Heart right ventricle (tissue), 16 donors: ENCODE measurements at regions not wholly inside any gene's neighbourhood (a gene's known extent, or its start where the extent isn't known, plus 50 kb on each side); places are given as distances from the start of the nearest gene placed in this dataset.

Source experiments
- ATAC-seq, 8 donors: fragments of 200-7000 bp; cut with Tn5 transposase; one replicate each; pipeline ENCODE4 v1.9.1; 2020; ENCODE audit warnings: mild to moderate bottlenecking in 8 of 8, moderate library complexity in 8 of 8, moderate number of reproducible peaks in 1 of 8
- DNase-seq, 2 donors: peaks; one replicate each; pipeline ENCODE4 v3.0.0-alpha.2; 2020
- H3K27ac ChIP-seq, 10 donors: fragments of 200-600 bp; sonication (generic) in 2 of 10; one replicate each; pipeline versions ENCODE4 v1.5.0 to v1.8.0; 2020 to 2022; ENCODE audit warnings: mild to moderate bottlenecking in 3 of 10
- H3K27me3 ChIP-seq, 7 donors: fragments of 200-600 bp; one replicate each; pipeline ENCODE4 v1.8.0; 2021 to 2022; ENCODE audit warnings: mild to moderate bottlenecking in 2 of 7
- H3K36me3 ChIP-seq, 9 donors: fragments of 200-600 bp; sonication (generic) in 1 of 9; one replicate each; pipeline versions ENCODE4 v1.5.0 to v1.8.0; 2020 to 2022; ENCODE audit warnings: mild to moderate bottlenecking in 2 of 9
- H3K4me1 ChIP-seq, 9 donors: fragments of 200-600 bp; sonication (generic) in 1 of 9; one replicate each; pipeline versions ENCODE4 v1.5.0 to v1.8.0; 2020 to 2022; ENCODE audit warnings: mild to moderate bottlenecking in 4 of 9
- H3K4me3 ChIP-seq, 10 donors: fragments of 200-600 bp; sonication (generic) in 2 of 10; one replicate each; pipeline versions ENCODE4 v1.5.0 to v1.8.0; 2020 to 2022; ENCODE audit warnings: mild to moderate bottlenecking in 7 of 10, moderate library complexity in 2 of 10
- H3K9me3 ChIP-seq, 11 donors: fragments of 200-600 bp in 10 of 11; sonication (generic) in 2 of 11; one replicate each; pipeline versions ENCODE4 v1.5.0 to v1.8.0; 2013 to 2022; ENCODE audit warnings: mild to moderate bottlenecking in 2 of 11, control low read depth in 1 of 11, moderate library complexity in 1 of 11
- CTCF ChIP-seq, 9 donors: fragments of 200-600 bp; sonication (generic) in 2 of 9; IDR thresholded peaks; one replicate each; pipeline versions ENCODE4 v1.5.0 to v1.8.0; 2021 to 2022; ENCODE audit warnings: antibody characterized with exemption in 9 of 9, mild to moderate bottlenecking in 5 of 9, moderate library complexity in 1 of 9
- WGBS, 2 donors: extraction: QIAGEN DNeasy Blood & Tissue Kit; methylation state at CpG; one replicate each; pipeline ENCODE4 v1.1.7; 2013; ENCODE audit warnings: inconsistent platforms in 1 of 2; 5-methylcytosine and 5-hydroxymethylcytosine counted together
- intact Hi-C, 10 donors: fragments of 100-400 bp; cut with DNase I; formaldehyde crosslinking; loops; one replicate each; pipeline versions ENCODE4 v1.11.1 to v1.14.2; 2022
- donor health status: Arrhythmogenic right ventricular cardiomyopathy.
- donor health status: ischemic (EF 13 %, LVEDD 7.1; RV severe dilation, severe dysfunction).
- donor health status: healthy with polysubstance abuse.
- donor health status: DM: no; HTN: yes; CAD: no.
- donor health status: DM: no; HTN: no; CAD: no.
- donor health status: ischemic (EF 25% LVEDD 6.9; RV normal size, moderate dysfunction).
- donor health status: ischemic (EF 25% LVEDD 5.7; RV mildly dilated, moderate dysfunction).
- donor health status: healthy.
- donor health status: DM: yes; HTN: yes; CAD: no.
- donor health status: Ischemic cardiomyopathy.
- donor health status: ischemic (EF 35%, LVEDD 5.7; RV mildly dilated, moderate dysfunction).
- donor health status: nonischemic (EF 11% LVEDD 7.7; RV severe dilation, severe dysfunction).
- donor health status: DM: yes; HTN: yes; CAD: no.
- donor health status: PGD.
- donor health status: ischemic (EF 29% LVEDD 5.4; RV normal size, mild dysfunction).
- donor health status: nonischemic (EF 23%, LVEDD 6.1; RV moderate dilation, normal function).

DNA sequence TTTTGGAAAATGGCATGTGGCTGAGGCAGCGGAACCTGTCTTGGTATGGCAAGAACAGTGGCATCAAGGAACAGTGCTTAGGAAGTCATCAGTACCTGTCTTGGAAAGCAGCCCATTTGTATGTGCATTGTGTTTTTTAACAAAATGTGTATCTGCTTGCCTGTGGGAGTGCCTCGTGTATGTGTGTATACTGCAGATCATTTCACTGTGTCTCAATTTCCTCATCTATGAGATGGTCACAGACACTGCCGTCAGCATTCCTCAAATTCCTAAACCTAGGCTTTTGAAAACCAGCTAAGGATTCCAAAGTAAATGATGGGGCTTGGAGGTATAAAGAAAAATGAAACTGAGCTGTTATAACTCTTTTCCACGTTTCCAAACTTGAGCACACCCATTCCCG lies 441.3 kb downstream of the RND3 start:
- Histone ChIP-seq H3K27ac (no peak overlapping the region), H3K4me3 (peak overlapping the region in 1 of 10 donors; percentile 9), H3K36me3 (no peaks in the 10 kb centered on the region), H3K4me1 (peaks cover 0 to 4% (median 0%) of the 10 kb centered on the region in 9 donors), H3K27me3 (no peaks in the 10 kb centered on the region), H3K9me3 (no peaks in the 10 kb centered on the region)
- WGBS, 2 donors = 71 to 77% methylated on average over 5 of the region's 5 CpGs
- ATAC-seq (no peak), DNase-seq (no peak)
- intact Hi-C loops = no loop called here
- no peak for TF ChIP-seq CTCF (IDR thresholded peaks at IDR 0.05)

- WGBS, 2 donors = 86 to 88% methylated on average over 4 of the region's 4 CpGs
- Histone ChIP-seq H3K36me3 (no peaks in the 10 kb centered on the region), H3K4me3 (no peak overlapping the region), H3K4me1 (peaks cover 0 to 4% (median 0%) of the 10 kb centered on the region in 9 donors), H3K27ac (no peak overlapping the region), H3K9me3 (no peaks in the 10 kb centered on the region), H3K27me3 (no peaks in the 10 kb centered on the region)
- TF ChIP-seq CTCF (IDR thresholded peaks at IDR 0.05) = no peak
- no peak for DNase-seq
- intact Hi-C loops = no loop called here
- ATAC-seq = no peak
Measured at GRCh38 chr2:150045601-150046000, 441.9 kb downstream of the RND3 start.

- H3K27ac ChIP-seq = no peak overlapping the region
- DNase-seq (no peak), ATAC-seq (no peak)
- H3K4me1 ChIP-seq = no peaks in the 10 kb centered on the region
- TF ChIP-seq CTCF (IDR thresholded peaks at IDR 0.05) = no peak
- intact Hi-C loops = no loop called here
- no peaks in the 10 kb centered on the region for H3K27me3 ChIP-seq
- H3K36me3 ChIP-seq = no peaks in the 10 kb centered on the region
- H3K9me3 ChIP-seq = no peaks in the 10 kb centered on the region
- 91 to 93% methylated on average over 2 of the region's 2 CpGs for WGBS, 2 donors
- H3K4me3 ChIP-seq = no peak overlapping the region
Measured at GRCh38 chr2:150043172-150043500, 444.3 kb downstream of the RND3 start.

GRCh38 chr2:150042500-150043171 lies 444.8 kb downstream of the RND3 start:
- Histone ChIP-seq H3K36me3 (no peaks in the 10 kb centered on the region), H3K27ac (no peak overlapping the region), H3K27me3 (no peaks in the 10 kb centered on the region), H3K9me3 (no peaks in the 10 kb centered on the region), H3K4me3 (no peak overlapping the region), H3K4me1 (no peaks in the 10 kb centered on the region)
- DNase-seq (no peak), ATAC-seq (no peak)
- TF ChIP-seq CTCF (IDR thresholded peaks at IDR 0.05) = no peak
- WGBS, 2 donors = 72 to 73% methylated on average over 5 of the region's 5 CpGs
- intact Hi-C loops = no loop called here
